ENCODE measurements at regions not wholly inside any gene's neighbourhood (a gene's known extent, or its start where the extent isn't known, plus 50 kb on each side); places are given as distances from the start of the nearest gene placed in this dataset.

DNA sequence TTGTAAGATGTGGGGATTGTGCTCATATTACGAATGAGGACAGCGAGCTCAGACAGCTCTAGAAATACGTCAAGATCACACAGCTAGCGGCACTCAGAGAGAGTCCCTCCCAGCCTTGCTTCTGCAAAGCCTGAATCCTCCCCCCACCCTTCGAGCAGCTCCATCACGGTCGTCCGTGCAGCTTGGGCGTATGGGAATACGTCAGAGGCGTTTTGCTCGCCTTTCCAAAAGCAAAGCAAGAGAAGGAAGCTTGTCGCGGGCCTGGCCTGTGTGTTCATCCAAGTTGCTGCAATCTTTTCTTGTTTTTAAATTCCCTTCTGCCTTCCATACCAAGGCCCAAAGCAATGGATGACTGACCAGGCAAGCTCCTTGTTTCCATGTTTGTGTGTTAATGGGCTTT lies 125.5 kb upstream of the IRF2BP2 start:
- FAIRE-seq: no peak
- DNase-seq (ENCODE audit: extremely low spot score, insufficient read length, low read depth): no peak

DNA sequence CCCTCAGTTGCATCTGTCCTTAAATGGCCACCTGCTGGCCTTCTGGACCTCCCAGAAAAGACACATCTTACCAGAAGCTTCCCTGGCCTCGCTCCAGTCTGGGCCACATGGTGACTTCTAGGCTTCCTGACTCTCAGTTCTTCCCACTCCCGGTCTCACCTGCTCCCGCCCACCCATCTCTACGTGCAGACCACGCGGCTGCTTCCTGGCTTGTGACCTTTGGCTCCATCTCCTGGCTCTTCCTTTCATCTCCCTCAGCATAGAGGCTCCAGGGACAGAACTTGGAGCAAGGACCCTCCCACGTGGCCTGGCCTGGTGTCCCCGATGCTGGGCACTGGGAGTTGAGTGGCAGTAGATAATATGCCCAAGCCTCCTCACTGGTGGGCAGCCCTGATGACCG lies 124.9 kb upstream of the IRF2BP2 start:
- FAIRE-seq (no peak), DNase-seq (ENCODE audit: extremely low spot score, insufficient read length, low read depth) (no peak)

DNA sequence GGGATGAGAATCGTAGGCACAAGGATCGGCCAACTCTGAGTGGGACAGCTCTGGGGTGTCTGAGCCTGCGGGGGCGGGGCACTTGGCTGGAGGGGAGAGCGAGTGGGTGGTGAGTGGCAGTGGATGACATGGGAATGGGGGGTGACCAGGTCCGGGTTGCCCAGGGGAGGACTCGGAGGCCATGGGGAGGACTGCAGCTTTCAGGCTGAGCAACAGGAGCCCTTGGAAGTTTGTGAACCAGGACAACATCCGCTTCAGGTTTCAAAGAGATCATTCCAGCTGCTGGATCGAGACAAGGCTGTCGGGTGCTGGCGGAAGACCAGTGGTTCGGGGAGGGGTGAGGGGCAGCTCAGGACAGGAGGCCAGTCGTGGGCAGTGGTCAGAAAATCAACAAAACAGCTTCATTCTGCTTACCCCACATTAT lies 124.4 kb upstream of the IRF2BP2 start:
- FAIRE-seq (no peak), DNase-seq (ENCODE audit: extremely low spot score, insufficient read length, low read depth) (no peak)

GRCh38 chr1:234733427-234733826 lies 123.4 kb upstream of the IRF2BP2 start:
- no peak for FAIRE-seq
- DNase-seq (ENCODE audit: extremely low spot score, insufficient read length, low read depth): no peak

- no peak for DNase-seq (ENCODE audit: extremely low spot score, insufficient read length, low read depth)
- no peak for FAIRE-seq
These were observed 122.9 kb upstream of the IRF2BP2 start for GRCh38 chr1:234732671-234733390.

GRCh38 chr1:234732260-234732659 lies 122.3 kb upstream of the IRF2BP2 start:
- DNase-seq (ENCODE audit: extremely low spot score, insufficient read length, low read depth) (no peak), FAIRE-seq (no peak)

- DNase-seq (ENCODE audit: extremely low spot score, insufficient read length, low read depth): no peak
- FAIRE-seq: no peak
These were observed 121.6 kb upstream of the IRF2BP2 start for GRCh38 chr1:234731569-234732085.

GRCh38 chr1:234730770-234731568 lies 121.0 kb upstream of the IRF2BP2 start:
- DNase-seq (ENCODE audit: extremely low spot score, insufficient read length, low read depth) (no peak), FAIRE-seq (peak; percentile 44)

GRCh38 chr1:234730475-234730769 lies 120.4 kb upstream of the IRF2BP2 start:
- DNase-seq (ENCODE audit: extremely low spot score, insufficient read length, low read depth) (no peak), FAIRE-seq (no peak)

DNA sequence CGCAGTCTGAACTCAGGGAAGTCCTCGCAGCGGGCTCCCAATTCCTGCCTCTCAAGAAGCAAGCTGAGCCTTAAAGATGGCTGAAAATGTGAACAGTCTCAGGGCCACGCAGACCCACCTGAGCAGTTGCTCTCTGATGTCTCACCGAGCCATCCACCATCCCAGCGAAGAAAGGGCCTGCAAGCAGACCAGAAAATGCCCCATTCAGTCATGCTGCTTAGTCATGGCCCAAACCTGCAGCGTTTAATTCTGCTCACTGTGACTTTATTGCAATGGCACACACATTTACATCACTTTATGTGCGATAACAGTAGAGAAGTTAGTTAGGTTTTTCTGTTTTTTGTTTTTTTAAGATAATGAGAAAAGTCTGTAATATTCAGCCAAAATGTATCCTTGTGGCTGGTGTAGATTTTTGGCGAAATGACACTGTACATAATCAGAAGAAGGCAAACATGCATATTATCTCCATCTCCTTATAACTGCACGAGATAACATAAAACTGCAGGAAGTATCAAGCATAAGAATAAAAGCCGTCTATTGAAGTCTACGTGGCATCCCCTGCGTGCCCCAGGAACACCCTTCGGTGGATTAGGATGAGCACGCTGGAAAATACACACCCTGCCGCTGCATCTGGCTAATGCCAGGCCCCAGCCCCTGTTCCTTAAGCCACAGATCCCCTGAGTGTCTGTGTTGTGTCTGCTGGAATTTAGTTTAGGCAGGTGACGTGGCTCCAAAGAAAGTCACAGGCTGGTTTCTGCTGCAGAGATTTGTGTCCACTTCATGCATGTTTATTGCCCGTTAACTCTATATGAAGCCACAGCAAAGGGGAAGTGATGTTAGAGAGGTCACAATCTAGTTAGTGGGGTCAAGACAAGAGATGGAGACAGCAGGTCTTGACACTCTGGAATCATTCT lies 119.8 kb upstream of the IRF2BP2 start:
- no peak for DNase-seq (ENCODE audit: extremely low spot score, insufficient read length, low read depth)
- FAIRE-seq: no peak

GRCh38 chr1:234728740-234729139 lies 118.8 kb upstream of the IRF2BP2 start:
- FAIRE-seq (no peak), DNase-seq (ENCODE audit: extremely low spot score, insufficient read length, low read depth) (no peak)

GRCh38 chr1:234727018-234727940 lies 117.3 kb upstream of the IRF2BP2 start:
- DNase-seq (ENCODE audit: extremely low spot score, insufficient read length, low read depth) (no peak), FAIRE-seq (peak; percentile 38)

- FAIRE-seq: no peak
- no peak for DNase-seq (ENCODE audit: extremely low spot score, insufficient read length, low read depth)
These were observed 116.5 kb upstream of the IRF2BP2 start for GRCh38 chr1:234726359-234726943.

- DNase-seq (ENCODE audit: extremely low spot score, insufficient read length, low read depth): no peak
- FAIRE-seq: no peak
These were observed 115.5 kb upstream of the IRF2BP2 start for GRCh38 chr1:234725177-234726132.

DNA sequence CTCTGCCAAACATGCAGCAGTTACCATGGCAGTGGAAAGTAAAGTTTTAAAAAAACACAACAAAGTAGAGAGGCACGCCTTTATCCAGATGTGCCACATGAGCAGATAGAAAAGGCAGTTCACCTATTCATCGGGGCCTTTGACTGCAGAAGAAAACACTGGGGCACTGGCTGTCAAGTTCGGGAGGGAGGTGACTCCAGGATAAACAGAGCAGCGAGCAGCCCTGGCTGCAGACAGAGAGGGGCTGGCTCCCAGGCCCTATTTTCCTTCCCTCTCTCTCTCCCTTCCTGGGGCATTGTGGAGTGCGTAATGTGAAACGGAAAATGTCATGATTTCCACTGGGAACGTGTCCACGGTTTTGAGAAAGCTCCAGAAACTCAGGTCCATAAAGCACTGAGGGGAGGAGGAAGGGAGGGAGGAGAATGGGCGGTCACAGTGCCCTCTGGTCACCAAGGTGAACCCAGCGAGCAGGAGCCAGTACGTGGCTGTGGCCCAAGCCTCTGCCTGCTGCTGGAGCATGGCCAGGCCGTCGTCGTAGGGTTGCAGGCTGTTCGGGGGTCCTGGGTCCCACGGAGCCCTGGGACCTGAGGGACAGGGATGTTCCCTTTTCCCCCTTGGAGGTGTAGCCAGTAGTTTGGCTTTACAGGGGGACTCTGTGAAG lies 114.7 kb upstream of the IRF2BP2 start:
- FAIRE-seq: no peak
- DNase-seq (ENCODE audit: extremely low spot score, insufficient read length, low read depth): no peak

DNA sequence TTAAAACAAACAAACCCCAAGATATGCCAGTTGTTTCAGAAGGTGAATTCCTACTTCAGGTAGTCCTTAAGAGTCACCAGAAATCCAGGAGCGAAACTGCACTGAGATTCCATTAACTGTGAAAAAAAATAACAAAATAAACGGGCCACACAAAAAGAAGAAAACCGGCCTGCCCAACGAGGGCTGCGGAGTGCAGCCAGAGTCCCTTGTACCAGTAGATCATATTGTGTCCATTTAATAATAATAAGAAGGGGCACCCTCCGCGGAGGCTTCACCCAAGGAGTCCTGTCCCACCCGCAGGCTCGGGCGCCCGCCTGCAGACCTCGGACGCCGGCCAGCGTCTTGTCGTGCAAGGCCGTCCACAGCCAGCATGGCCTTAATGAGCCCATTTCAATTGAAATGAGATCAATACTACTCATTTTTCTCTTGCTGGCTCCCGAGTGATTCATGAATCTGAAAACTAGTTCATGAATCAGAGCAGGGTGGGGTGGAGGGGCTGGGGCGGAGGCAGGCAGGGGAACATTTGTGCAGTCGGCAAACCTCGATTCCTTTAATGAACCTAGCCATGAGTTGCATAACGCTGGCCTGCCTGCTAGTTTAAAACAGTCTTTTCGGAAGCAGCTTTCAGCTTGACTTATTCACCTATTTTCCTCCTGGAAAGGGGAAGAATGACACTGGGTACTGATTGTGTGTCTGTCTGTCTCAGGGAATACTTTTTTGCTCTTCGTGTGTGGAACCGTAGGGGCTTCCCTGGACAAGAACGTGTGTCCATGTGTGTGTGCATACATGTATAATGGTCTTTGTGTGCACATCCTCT lies 113.1 kb upstream of the IRF2BP2 start:
- no peak for DNase-seq (ENCODE audit: extremely low spot score, insufficient read length, low read depth)
- FAIRE-seq: no peak

GRCh38 chr1:234722270-234722704 lies 112.3 kb upstream of the IRF2BP2 start:
- DNase-seq (ENCODE audit: extremely low spot score, insufficient read length, low read depth): no peak
- FAIRE-seq: no peak

Measured in GM18507 (cell line).